Heart right ventricle (tissue), 16 donors: ENCODE measurements at regions not wholly inside any gene's neighbourhood (a gene's known extent, or its start where the extent isn't known, plus 50 kb on each side); places are given as distances from the start of the nearest gene placed in this dataset.

Experiments
- ATAC-seq, 8 donors: fragments of 200-7000 bp; cut with Tn5 transposase; one replicate each; pipeline ENCODE4 v1.9.1; 2020; ENCODE audit warnings: mild to moderate bottlenecking in 8 of 8, moderate library complexity in 8 of 8, moderate number of reproducible peaks in 1 of 8
- DNase-seq, 2 donors: peaks; one replicate each; pipeline ENCODE4 v3.0.0-alpha.2; 2020
- H3K27ac ChIP-seq, 10 donors: fragments of 200-600 bp; sonication (generic) in 2 of 10; one replicate each; pipeline versions ENCODE4 v1.5.0 to v1.8.0; 2020 to 2022; ENCODE audit warnings: mild to moderate bottlenecking in 3 of 10
- H3K27me3 ChIP-seq, 7 donors: fragments of 200-600 bp; one replicate each; pipeline ENCODE4 v1.8.0; 2021 to 2022; ENCODE audit warnings: mild to moderate bottlenecking in 2 of 7
- H3K36me3 ChIP-seq, 9 donors: fragments of 200-600 bp; sonication (generic) in 1 of 9; one replicate each; pipeline versions ENCODE4 v1.5.0 to v1.8.0; 2020 to 2022; ENCODE audit warnings: mild to moderate bottlenecking in 2 of 9
- H3K4me1 ChIP-seq, 9 donors: fragments of 200-600 bp; sonication (generic) in 1 of 9; one replicate each; pipeline versions ENCODE4 v1.5.0 to v1.8.0; 2020 to 2022; ENCODE audit warnings: mild to moderate bottlenecking in 4 of 9
- H3K4me3 ChIP-seq, 10 donors: fragments of 200-600 bp; sonication (generic) in 2 of 10; one replicate each; pipeline versions ENCODE4 v1.5.0 to v1.8.0; 2020 to 2022; ENCODE audit warnings: mild to moderate bottlenecking in 7 of 10, moderate library complexity in 2 of 10
- H3K9me3 ChIP-seq, 11 donors: fragments of 200-600 bp in 10 of 11; sonication (generic) in 2 of 11; one replicate each; pipeline versions ENCODE4 v1.5.0 to v1.8.0; 2013 to 2022; ENCODE audit warnings: mild to moderate bottlenecking in 2 of 11, control low read depth in 1 of 11, moderate library complexity in 1 of 11
- WGBS, 2 donors: extraction: QIAGEN DNeasy Blood & Tissue Kit; methylation state at CpG; one replicate each; pipeline ENCODE4 v1.1.7; 2013; ENCODE audit warnings: inconsistent platforms in 1 of 2; 5-methylcytosine and 5-hydroxymethylcytosine counted together
- intact Hi-C, 10 donors: fragments of 100-400 bp; cut with DNase I; formaldehyde crosslinking; loops; one replicate each; pipeline versions ENCODE4 v1.11.1 to v1.14.2; 2022
- TF ChIP-seq, protein P1 (sequence below), 9 donors: fragments of 200-600 bp; sonication (generic) in 2 of 9; IDR thresholded peaks; one replicate each; pipeline versions ENCODE4 v1.5.0 to v1.8.0; 2021 to 2022; ENCODE audit warnings: antibody characterized with exemption in 9 of 9, mild to moderate bottlenecking in 5 of 9, moderate library complexity in 1 of 9
- donor health status: Arrhythmogenic right ventricular cardiomyopathy.
- donor health status: ischemic (EF 13 %, LVEDD 7.1; RV severe dilation, severe dysfunction).
- donor health status: healthy with polysubstance abuse.
- donor health status: DM: no; HTN: yes; CAD: no.
- donor health status: DM: no; HTN: no; CAD: no.
- donor health status: ischemic (EF 25% LVEDD 6.9; RV normal size, moderate dysfunction).
- donor health status: ischemic (EF 25% LVEDD 5.7; RV mildly dilated, moderate dysfunction).
- donor health status: healthy.
- donor health status: DM: yes; HTN: yes; CAD: no.
- donor health status: Ischemic cardiomyopathy.
- donor health status: ischemic (EF 35%, LVEDD 5.7; RV mildly dilated, moderate dysfunction).
- donor health status: nonischemic (EF 11% LVEDD 7.7; RV severe dilation, severe dysfunction).
- donor health status: DM: yes; HTN: yes; CAD: no.
- donor health status: PGD.
- donor health status: ischemic (EF 29% LVEDD 5.4; RV normal size, mild dysfunction).
- donor health status: nonischemic (EF 23%, LVEDD 6.1; RV moderate dilation, normal function).

DNA sequence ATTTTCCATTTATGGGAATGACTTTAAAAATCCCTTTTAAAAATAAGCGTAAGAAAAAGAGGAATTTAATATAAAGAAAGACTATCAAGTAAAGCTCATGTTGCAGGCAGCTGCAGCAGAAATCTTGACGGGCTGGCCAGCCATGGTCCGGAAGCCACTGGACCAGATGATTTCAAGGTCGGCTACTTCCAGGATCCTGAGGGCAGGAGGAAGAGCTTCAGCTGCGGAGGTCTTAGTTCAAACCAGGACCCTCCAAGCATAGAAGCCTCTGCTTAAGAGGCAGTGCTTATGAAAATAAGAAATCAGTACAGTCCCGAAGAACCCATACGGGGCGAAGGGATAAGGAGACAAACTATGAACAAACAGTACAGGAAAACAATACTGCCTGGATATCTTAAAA, 220.2 kb upstream of the CELF2 start:
- peak in 1 of 2 donors; percentile 23 for DNase-seq
- TF ChIP-seq, protein P1, sequence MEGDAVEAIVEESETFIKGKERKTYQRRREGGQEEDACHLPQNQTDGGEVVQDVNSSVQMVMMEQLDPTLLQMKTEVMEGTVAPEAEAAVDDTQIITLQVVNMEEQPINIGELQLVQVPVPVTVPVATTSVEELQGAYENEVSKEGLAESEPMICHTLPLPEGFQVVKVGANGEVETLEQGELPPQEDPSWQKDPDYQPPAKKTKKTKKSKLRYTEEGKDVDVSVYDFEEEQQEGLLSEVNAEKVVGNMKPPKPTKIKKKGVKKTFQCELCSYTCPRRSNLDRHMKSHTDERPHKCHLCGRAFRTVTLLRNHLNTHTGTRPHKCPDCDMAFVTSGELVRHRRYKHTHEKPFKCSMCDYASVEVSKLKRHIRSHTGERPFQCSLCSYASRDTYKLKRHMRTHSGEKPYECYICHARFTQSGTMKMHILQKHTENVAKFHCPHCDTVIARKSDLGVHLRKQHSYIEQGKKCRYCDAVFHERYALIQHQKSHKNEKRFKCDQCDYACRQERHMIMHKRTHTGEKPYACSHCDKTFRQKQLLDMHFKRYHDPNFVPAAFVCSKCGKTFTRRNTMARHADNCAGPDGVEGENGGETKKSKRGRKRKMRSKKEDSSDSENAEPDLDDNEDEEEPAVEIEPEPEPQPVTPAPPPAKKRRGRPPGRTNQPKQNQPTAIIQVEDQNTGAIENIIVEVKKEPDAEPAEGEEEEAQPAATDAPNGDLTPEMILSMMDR (IDR thresholded peaks at IDR 0.05), result no peak
- Histone ChIP-seq H3K27ac (peak overlapping the region; percentile 69 to 93 (median 84)), H3K9me3 (peaks cover 0 to 12% (median 0%) of the 10 kb centered on the region in 11 donors), H3K36me3 (no peaks in the 10 kb centered on the region), H3K27me3 (no peaks in the 10 kb centered on the region), H3K4me1 (peaks cover 0 to 69% (median 32%) of the 10 kb centered on the region in 9 donors), H3K4me3 (peak overlapping the region in 5 of 10 donors; percentile 32 to 48 (median 41))
- intact Hi-C loops, result loop anchor here in 4 of 10 donors (5.0 to 10.0 kb wide), 6 partner anchors 75 to 237 kb away; partner anchors contain the start of gene CELF2 (in 1 of the 4)
- 38 to 40% methylated on average over 8 of the region's 8 CpGs for WGBS, 2 donors
- ATAC-seq, result peak in 7 of 8 donors; percentile 39 to 56 (median 45)

DNA sequence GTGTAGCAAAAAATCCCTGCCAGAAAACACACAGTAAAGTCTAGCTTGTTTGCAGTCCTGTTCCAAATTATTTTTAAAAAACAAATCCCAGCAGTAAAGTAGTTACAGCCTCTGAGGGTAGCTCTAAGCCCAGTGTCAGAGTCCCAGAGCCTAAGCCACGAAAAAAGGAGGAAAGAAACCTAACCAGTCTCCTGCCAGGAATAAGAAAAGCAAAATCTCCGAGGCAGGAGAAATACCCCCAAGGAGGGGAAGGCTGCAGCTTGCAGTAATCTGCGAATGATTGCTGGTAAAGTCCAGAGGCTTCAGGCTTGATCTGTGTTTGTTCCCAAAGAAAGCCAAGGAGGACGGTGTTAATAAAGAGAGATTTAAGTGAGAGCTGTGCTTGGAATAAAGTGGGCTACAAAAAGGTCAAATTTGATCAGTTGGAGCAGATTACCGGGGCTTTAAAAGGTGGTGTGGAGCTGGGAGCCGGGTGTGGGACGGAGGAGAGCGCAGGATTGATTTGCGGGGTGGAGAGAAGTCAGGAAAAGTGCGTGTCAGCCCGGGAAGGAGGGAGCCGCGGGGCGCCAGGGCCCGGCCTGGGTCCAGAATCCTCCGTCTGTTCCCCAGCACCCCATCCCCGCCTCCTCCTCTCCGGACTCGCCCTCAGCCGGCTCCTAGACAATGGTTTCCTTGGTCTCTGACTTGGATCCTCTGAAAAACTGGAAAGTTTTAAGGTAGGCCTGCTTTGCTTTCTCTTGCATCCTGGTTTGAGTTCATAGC, 219.4 kb upstream of the CELF2 start:
- intact Hi-C loops, result loop anchor here in 4 of 10 donors (5.0 to 10.0 kb wide), 6 partner anchors 74 to 237 kb away; partner anchors contain the start of gene CELF2 (in 1 of the 4)
- H3K36me3 ChIP-seq, result no peaks in the 10 kb centered on the region
- TF ChIP-seq, protein P1 (IDR thresholded peaks at IDR 0.05), result peak in 2 of 9 donors; percentile 11 to 21
- peak; percentile 29 to 70 (median 68) for ATAC-seq
- peak in 1 of 2 donors; percentile 25 for DNase-seq
- peak overlapping the region; percentile 69 to 93 (median 84) for H3K27ac ChIP-seq
- H3K4me3 ChIP-seq, result peak overlapping the region in 9 of 10 donors; percentile 15 to 48 (median 32)
- no peaks in the 10 kb centered on the region for H3K27me3 ChIP-seq
- peaks cover 0 to 12% (median 0%) of the 10 kb centered on the region in 11 donors for H3K9me3 ChIP-seq
- WGBS, 2 donors, result 30 to 47% methylated on average over 20 of the region's 20 CpGs
- H3K4me1 ChIP-seq, result peaks cover 0 to 69% (median 32%) of the 10 kb centered on the region in 9 donors

DNA sequence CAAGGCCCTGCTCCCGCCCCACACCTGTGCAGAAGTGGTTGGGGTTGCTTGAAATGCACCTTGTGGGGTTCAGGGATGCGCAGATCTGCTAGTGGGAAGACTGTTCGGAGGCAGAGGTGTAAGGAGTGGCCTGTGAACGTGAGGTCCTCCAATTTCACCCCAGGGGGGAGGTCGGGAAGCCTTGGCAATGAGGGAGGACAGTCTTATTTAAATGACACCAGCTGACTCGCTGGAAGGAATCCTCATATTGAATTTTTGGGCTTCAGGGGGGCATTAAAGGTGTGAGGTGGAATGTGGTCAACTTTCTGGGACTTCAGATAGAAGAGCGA, 218.8 kb upstream of the CELF2 start:
- intact Hi-C loops, result loop anchor here in 4 of 10 donors (5.0 to 10.0 kb wide), 6 partner anchors 73 to 236 kb away; partner anchors contain the start of gene CELF2 (in 1 of the 4)
- ATAC-seq (peak in 5 of 8 donors; percentile 1 to 36 (median 20)), DNase-seq (no peak)
- peak overlapping the region in 9 of 10 donors; percentile 15 to 48 (median 32) for H3K4me3 ChIP-seq
- WGBS, 2 donors, result 53 to 72% methylated on average over 7 of the region's 7 CpGs
- no peaks in the 10 kb centered on the region for H3K36me3 ChIP-seq
- peaks cover 0 to 74% (median 38%) of the 10 kb centered on the region in 9 donors for H3K4me1 ChIP-seq
- TF ChIP-seq, protein P1 (IDR thresholded peaks at IDR 0.05), result no peak
- H3K27me3 ChIP-seq, result no peaks in the 10 kb centered on the region
- H3K27ac ChIP-seq, result peak overlapping the region; percentile 69 to 93 (median 84)
- peaks cover 0 to 12% (median 0%) of the 10 kb centered on the region in 11 donors for H3K9me3 ChIP-seq

DNA sequence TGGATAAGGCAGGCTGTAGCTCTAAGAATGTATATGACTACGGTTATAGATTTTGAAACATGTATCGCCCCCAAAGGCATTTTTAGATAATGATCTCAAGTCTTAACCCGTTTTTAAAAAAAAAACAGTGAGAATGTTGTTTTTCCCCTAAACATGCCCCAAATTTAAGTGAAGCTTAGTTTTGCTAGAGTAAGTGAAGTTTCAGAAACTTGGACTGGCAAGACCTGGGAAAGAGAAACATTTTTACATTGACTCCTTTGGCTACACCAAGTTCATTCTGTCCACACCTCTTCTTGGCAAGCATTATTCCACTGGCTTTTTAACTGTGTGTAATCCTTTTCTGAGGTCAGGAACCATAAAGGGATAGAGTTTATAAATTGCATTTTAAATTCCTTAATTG, 216.7 kb upstream of the CELF2 start:
- WGBS, 2 donors, result 65 to 66% methylated on average over 3 of the region's 3 CpGs
- TF ChIP-seq, protein P1 (IDR thresholded peaks at IDR 0.05), result no peak
- Histone ChIP-seq H3K4me3 (no peak overlapping the region), H3K27me3 (no peaks in the 10 kb centered on the region), H3K36me3 (no peaks in the 10 kb centered on the region), H3K4me1 (peaks cover 0 to 79% (median 37%) of the 10 kb centered on the region in 9 donors), H3K9me3 (peaks cover 0 to 12% (median 0%) of the 10 kb centered on the region in 11 donors), H3K27ac (peak overlapping the region in 5 of 10 donors; percentile 7 to 93 (median 41))
- DNase-seq (no peak), ATAC-seq (no peak)
- intact Hi-C loops, result loop anchor here in 2 of 10 donors (5.0 kb wide), 2 partner anchors 71 to 216 kb away; partner anchors contain the start of gene CELF2 (in 1 of the 2)
